CD4-positive, alpha-beta T cell (primary cell): ENCODE measurements at regions not wholly inside any gene's neighbourhood (a gene's known extent, or its start where the extent isn't known, plus 50 kb on each side); places are given as distances from the start of the nearest gene placed in this dataset.

Experiments used
- ATAC-seq: fragments of 200-7000 bp; cut with Tn5 transposase; one replicate; pipeline ENCODE4 v1.10.0; 2022; ENCODE audit warnings: mild to moderate bottlenecking; ENCODE audit not compliant: poor library complexity
- CTCF ChIA-PET: fragments of 350-600 bp; sonication (Branson Sonifier 250); formaldehyde crosslinking; loops from one replicate; lab custom pipeline; 2021; ENCODE audit warnings: antibody characterized with exemption, inconsistent platforms; lab: Charles Lee
- POLR2A ChIA-PET: fragments of 350-600 bp; sonication (Branson Sonifier 250); formaldehyde crosslinking; loops from one replicate; lab custom pipeline; 2021; ENCODE audit warnings: antibody characterized with exemption, inconsistent platforms; lab: Charles Lee
- DNase-seq, 14 experiments: peaks; one replicate each; pipeline ENCODE4 v3.0.0-alpha.2; 2013 to 2020; ENCODE audit warnings: mixed read lengths in 2 of 14
- H3K27ac ChIP-seq, 2 donors: one replicate each; pipeline versions ENCODE4 v1.5.1 to v1.7.0; 2013; ENCODE audit warnings: low read length in 2 of 2, low read depth in 1 of 2, mild to moderate bottlenecking in 1 of 2
- H3K27me3 ChIP-seq, 2 experiments: 1 replicate in 1 of 2; 2 replicates in 1 of 2; pipeline versions ENCODE4 v1.6.1 to v1.7.0; 2013; ENCODE audit warnings: low read length in 2 of 2, control low read depth in 1 of 2, mild to moderate bottlenecking in 1 of 2, moderate library complexity in 1 of 2; ENCODE audit not compliant: insufficient read depth in 2 of 2, control insufficient read depth in 1 of 2
- H3K36me3 ChIP-seq: one replicate; pipeline ENCODE4 v1.6.1; 2013; ENCODE audit warnings: low read length, control low read depth; ENCODE audit not compliant: insufficient read depth
- H3K4me1 ChIP-seq: one replicate; pipeline ENCODE4 v1.6.1; 2013; ENCODE audit warnings: low read length, control low read depth; ENCODE audit not compliant: insufficient read depth
- H3K4me3 ChIP-seq: one replicate; pipeline ENCODE4 v1.5.1; 2013; ENCODE audit warnings: mild to moderate bottlenecking, low read length, moderate library complexity
- H3K9me3 ChIP-seq, 2 experiments: 1 replicate in 1 of 2; 2 replicates in 1 of 2; pipeline versions ENCODE4 v1.6.1 to v1.7.0; 2013; ENCODE audit warnings: low read length in 2 of 2, mild to moderate bottlenecking in 2 of 2, control low read depth in 1 of 2, moderate library complexity in 1 of 2; ENCODE audit not compliant: control insufficient read depth in 1 of 2, insufficient read depth in 1 of 2
- H3K27ac Mint-ChIP-seq: one replicate; pipeline ENCODE4 v1.8.0; 2020; ENCODE audit warnings: mixed read lengths
- H3K27me3 Mint-ChIP-seq: one replicate; pipeline ENCODE4 v1.8.0; 2021; ENCODE audit warnings: mixed read lengths
- H3K36me3 Mint-ChIP-seq: one replicate; pipeline ENCODE4 v1.8.0; 2021; ENCODE audit warnings: low read depth, mixed read lengths
- H3K4me1 Mint-ChIP-seq: one replicate; pipeline ENCODE4 v1.8.0; 2021; ENCODE audit warnings: low read depth, mixed read lengths
- H3K4me3 Mint-ChIP-seq: one replicate; pipeline ENCODE4 v1.8.0; 2020; ENCODE audit warnings: mild to moderate bottlenecking, mixed read lengths
- H3K9me3 Mint-ChIP-seq: one replicate; pipeline ENCODE4 v1.8.0; 2020; ENCODE audit warnings: mixed read lengths
- CTCF ChIP-seq: fragments of 200-600 bp; IDR thresholded peaks from one replicate; pipeline ENCODE4 v1.8.0; 2022; ENCODE audit warnings: antibody characterized with exemption, mild to moderate bottlenecking
- intact Hi-C, 2 experiments: fragments of 100-400 bp; cut with DNase I in 1 of 2; cut with micrococcal nuclease in 1 of 2; formaldehyde crosslinking; loops; one replicate each; pipeline versions ENCODE4 v1.15.1 to v1.9.0; 2023 to 2025; cut with DNase I, micrococcal nuclease

GRCh38 chr5:62068554-62068953 lies 237.5 kb upstream of the KIF2A start:
- no peak for DNase-seq
- Mint-ChIP-seq H3K27me3 (peaks cover 14% of the 10 kb centered on the region), H3K36me3 (no peaks in the 10 kb centered on the region), H3K4me3 (no peak overlapping the region), H3K4me1 (no peaks in the 10 kb centered on the region), H3K27ac (no peak overlapping the region), H3K9me3 (no peaks in the 10 kb centered on the region)
- CTCF ChIA-PET = no interaction called here
- ATAC-seq = no peak
- Histone ChIP-seq H3K4me1 (no peaks in the 10 kb centered on the region), H3K9me3 (no peaks in the 10 kb centered on the region), H3K27ac (no peak overlapping the region), H3K36me3 (no peaks in the 10 kb centered on the region), H3K4me3 (no peak overlapping the region), H3K27me3 (no peaks in the 10 kb centered on the region)
- no peak for TF ChIP-seq CTCF
- intact Hi-C loops = no loop called here
- POLR2A ChIA-PET = no interaction called here

- H3K27me3 Mint-ChIP-seq = no peaks in the 10 kb centered on the region
- no peak overlapping the region for H3K4me3 Mint-ChIP-seq
- peaks cover 6% of the 10 kb centered on the region for H3K4me1 Mint-ChIP-seq
- no peaks in the 10 kb centered on the region for H3K36me3 Mint-ChIP-seq
- ATAC-seq (no peak), DNase-seq (no peak)
- no peaks in the 10 kb centered on the region for H3K9me3 ChIP-seq
- no peak for TF ChIP-seq CTCF
- H3K27ac ChIP-seq = no peak overlapping the region
- no peaks in the 10 kb centered on the region for H3K4me1 ChIP-seq
- no peak overlapping the region for H3K27ac Mint-ChIP-seq
- ChIA-PET CTCF (no interaction called here), POLR2A (no interaction called here)
- no peaks in the 10 kb centered on the region for H3K27me3 ChIP-seq
- no peaks in the 10 kb centered on the region for H3K9me3 Mint-ChIP-seq
- intact Hi-C loops = no loop called here
- H3K4me3 ChIP-seq = no peak overlapping the region
- no peaks in the 10 kb centered on the region for H3K36me3 ChIP-seq
Observed at GRCh38 chr5:62077387-62077786, 228.6 kb upstream of the KIF2A start.

GRCh38 chr5:62077823-62078550 lies 228.0 kb upstream of the KIF2A start:
- Histone ChIP-seq H3K4me3 (no peak overlapping the region), H3K27ac (no peak overlapping the region), H3K27me3 (no peaks in the 10 kb centered on the region), H3K9me3 (no peaks in the 10 kb centered on the region), H3K4me1 (no peaks in the 10 kb centered on the region), H3K36me3 (no peaks in the 10 kb centered on the region)
- Mint-ChIP-seq H3K4me3 (no peak overlapping the region), H3K27ac (no peak overlapping the region), H3K27me3 (no peaks in the 10 kb centered on the region), H3K4me1 (peaks cover 6% of the 10 kb centered on the region), H3K36me3 (no peaks in the 10 kb centered on the region), H3K9me3 (no peaks in the 10 kb centered on the region)
- ATAC-seq = no peak
- ChIA-PET POLR2A (no interaction called here), CTCF (no interaction called here)
- no peak for TF ChIP-seq CTCF
- no peak for DNase-seq
- intact Hi-C loops = no loop called here
